ENCODE measurements at regions not wholly inside any gene's neighbourhood (a gene's known extent, or its start where the extent isn't known, plus 50 kb on each side); places are given as distances from the start of the nearest gene placed in this dataset.

DNA sequence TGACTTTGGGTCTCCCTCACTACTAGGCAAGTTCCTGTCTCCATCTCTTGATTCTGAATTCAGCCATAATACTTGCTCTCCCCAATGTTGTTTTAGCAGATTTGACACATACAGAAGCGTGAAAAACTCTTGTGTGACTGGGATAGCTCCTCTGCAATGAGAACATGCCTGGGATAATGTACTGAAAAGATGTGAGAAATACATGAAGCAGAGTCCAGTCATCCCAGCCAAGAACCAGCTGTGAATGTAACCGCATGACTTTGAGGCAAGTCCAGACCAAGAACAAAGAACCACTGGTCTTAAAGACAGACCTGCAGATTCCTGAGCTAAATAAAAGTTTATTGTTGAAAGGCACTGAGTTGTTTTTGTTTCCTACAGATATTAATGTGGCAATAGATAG lies 135.0 kb downstream of the NMUR2 start:
- Histone ChIP-seq H3K4me3 (ENCODE audit: low read depth, low read length) (no peak overlapping the region), H3K36me3 (ENCODE audit: control insufficient read depth, insufficient read depth, low read length) (no peaks in the 10 kb centered on the region), H3K27me3 (ENCODE audit: control insufficient read depth, insufficient read depth, low read length) (0 out of 2 replicates have a peak, but pooled peaks cover under 1% of the 10 kb centered on the region), H3K9me3 (ENCODE audit: control insufficient read depth, insufficient read depth, low read depth, low read length) (peaks cover 5% of the 10 kb centered on the region; the same call in 1 of the 2 replicates), H3K27ac (ENCODE audit: low read depth, low read length) (no peak overlapping the region), H3K9ac (ENCODE audit: low read length) (no peak overlapping the region), H3K4me1 (ENCODE audit: control insufficient read depth, insufficient read depth, low read length) (no peaks in the 10 kb centered on the region)

GRCh38 chr5:152269533-152269932 lies 135.5 kb downstream of the NMUR2 start:
- no peak overlapping the region for H3K9ac ChIP-seq (ENCODE audit: low read length)
- H3K9me3 ChIP-seq (ENCODE audit: control insufficient read depth, insufficient read depth, low read depth, low read length): peaks cover 5% of the 10 kb centered on the region; the same call in 1 of the 2 replicates
- H3K27ac ChIP-seq (ENCODE audit: low read depth, low read length): no peak overlapping the region
- peaks cover 6% of the 10 kb centered on the region; the same call in 1 of the 2 replicates for H3K27me3 ChIP-seq (ENCODE audit: control insufficient read depth, insufficient read depth, low read length)
- H3K4me1 ChIP-seq (ENCODE audit: control insufficient read depth, insufficient read depth, low read length): no peaks in the 10 kb centered on the region
- H3K36me3 ChIP-seq (ENCODE audit: control insufficient read depth, insufficient read depth, low read length): no peaks in the 10 kb centered on the region
- no peak overlapping the region for H3K4me3 ChIP-seq (ENCODE audit: low read depth, low read length)

GRCh38 chr5:152264645-152265254 lies 140.3 kb downstream of the NMUR2 start:
- no peak overlapping the region for H3K9ac ChIP-seq (ENCODE audit: low read length)
- no peak overlapping the region for H3K4me3 ChIP-seq (ENCODE audit: low read depth, low read length)
- no peaks in the 10 kb centered on the region for H3K36me3 ChIP-seq (ENCODE audit: control insufficient read depth, insufficient read depth, low read length)
- H3K27ac ChIP-seq (ENCODE audit: low read depth, low read length): no peak overlapping the region
- H3K4me1 ChIP-seq (ENCODE audit: control insufficient read depth, insufficient read depth, low read length): peaks cover 6% of the 10 kb centered on the region
- H3K27me3 ChIP-seq (ENCODE audit: control insufficient read depth, insufficient read depth, low read length): peaks cover 47% of the 10 kb centered on the region
- peaks cover 5% of the 10 kb centered on the region; the same call in 1 of the 2 replicates for H3K9me3 ChIP-seq (ENCODE audit: control insufficient read depth, insufficient read depth, low read depth, low read length)

- no peak overlapping the region for H3K27ac ChIP-seq (ENCODE audit: low read depth, low read length)
- no peaks in the 10 kb centered on the region for H3K36me3 ChIP-seq (ENCODE audit: control insufficient read depth, insufficient read depth, low read length)
- H3K9ac ChIP-seq (ENCODE audit: low read length): no peak overlapping the region
- peaks cover 57% of the 10 kb centered on the region for H3K27me3 ChIP-seq (ENCODE audit: control insufficient read depth, insufficient read depth, low read length)
- H3K4me1 ChIP-seq (ENCODE audit: control insufficient read depth, insufficient read depth, low read length): peaks cover 6% of the 10 kb centered on the region
- no peaks in the 10 kb centered on the region for H3K9me3 ChIP-seq (ENCODE audit: control insufficient read depth, insufficient read depth, low read depth, low read length)
- H3K4me3 ChIP-seq (ENCODE audit: low read depth, low read length): no peak overlapping the region
Measured at GRCh38 chr5:152262667-152263066, 142.4 kb downstream of the NMUR2 start.

DNA sequence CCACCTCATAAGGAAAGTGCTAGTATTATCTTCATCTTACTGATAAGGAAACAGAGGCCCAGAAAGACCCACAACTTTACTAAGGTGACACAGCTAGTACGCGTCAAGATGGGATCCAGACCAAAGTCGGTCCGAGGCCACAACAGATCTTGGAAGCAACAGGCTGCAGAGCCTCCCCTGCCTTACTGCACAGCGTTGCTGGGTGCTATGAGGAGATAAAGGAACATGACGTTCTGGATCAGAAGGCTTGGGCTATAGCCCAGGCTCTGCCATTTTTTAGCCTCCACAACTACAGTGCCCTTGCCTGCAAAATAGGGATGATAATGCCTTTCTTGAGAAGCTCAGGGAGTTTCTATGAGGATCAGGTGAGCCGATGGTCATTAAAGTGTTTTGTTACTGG lies 144.1 kb downstream of the NMUR2 start:
- Histone ChIP-seq H3K27me3 (ENCODE audit: control insufficient read depth, insufficient read depth, low read length) (peaks cover 57% of the 10 kb centered on the region), H3K9ac (ENCODE audit: low read length) (no peak overlapping the region), H3K4me1 (ENCODE audit: control insufficient read depth, insufficient read depth, low read length) (peaks cover 6% of the 10 kb centered on the region), H3K4me3 (ENCODE audit: low read depth, low read length) (no peak overlapping the region), H3K9me3 (ENCODE audit: control insufficient read depth, insufficient read depth, low read depth, low read length) (no peaks in the 10 kb centered on the region), H3K36me3 (ENCODE audit: control insufficient read depth, insufficient read depth, low read length) (no peaks in the 10 kb centered on the region), H3K27ac (ENCODE audit: low read depth, low read length) (no peak overlapping the region)

DNA sequence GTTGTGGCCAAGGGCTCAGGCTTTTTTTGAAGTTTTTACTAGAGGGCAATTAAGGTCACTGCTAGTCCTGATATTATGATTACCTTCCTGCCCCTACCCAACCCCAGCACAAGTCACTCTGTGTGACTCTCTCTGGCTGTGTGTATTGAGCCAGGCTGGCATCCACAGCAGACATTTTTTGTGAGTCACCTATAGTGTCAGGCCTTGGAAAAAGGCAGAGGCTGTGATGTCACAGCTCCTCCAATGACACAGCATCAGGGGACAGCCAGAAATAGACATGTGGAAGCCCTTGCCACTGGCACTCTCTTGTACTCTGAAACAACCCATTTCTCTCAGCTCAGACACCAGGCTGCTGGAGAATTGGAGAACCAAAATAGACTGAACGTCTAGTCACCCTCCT lies 145.4 kb downstream of the NMUR2 start:
- Histone ChIP-seq H3K36me3 (ENCODE audit: control insufficient read depth, insufficient read depth, low read length) (no peaks in the 10 kb centered on the region), H3K9ac (ENCODE audit: low read length) (no peak overlapping the region), H3K27me3 (ENCODE audit: control insufficient read depth, insufficient read depth, low read length) (peaks cover 53% of the 10 kb centered on the region), H3K27ac (ENCODE audit: low read depth, low read length) (no peak overlapping the region), H3K4me1 (ENCODE audit: control insufficient read depth, insufficient read depth, low read length) (peaks cover 6% of the 10 kb centered on the region), H3K9me3 (ENCODE audit: control insufficient read depth, insufficient read depth, low read depth, low read length) (no peaks in the 10 kb centered on the region), H3K4me3 (ENCODE audit: low read depth, low read length) (no peak overlapping the region)

- Histone ChIP-seq H3K27ac (ENCODE audit: low read depth, low read length) (no peak overlapping the region), H3K9me3 (ENCODE audit: control insufficient read depth, insufficient read depth, low read depth, low read length) (no peaks in the 10 kb centered on the region), H3K9ac (ENCODE audit: low read length) (no peak overlapping the region), H3K27me3 (ENCODE audit: control insufficient read depth, insufficient read depth, low read length) (peaks cover 27% of the 10 kb centered on the region), H3K4me3 (ENCODE audit: low read depth, low read length) (no peak overlapping the region), H3K36me3 (ENCODE audit: control insufficient read depth, insufficient read depth, low read length) (no peaks in the 10 kb centered on the region), H3K4me1 (ENCODE audit: control insufficient read depth, insufficient read depth, low read length) (no peaks in the 10 kb centered on the region)
Measured at GRCh38 chr5:152256580-152256979, 148.5 kb downstream of the NMUR2 start.

DNA sequence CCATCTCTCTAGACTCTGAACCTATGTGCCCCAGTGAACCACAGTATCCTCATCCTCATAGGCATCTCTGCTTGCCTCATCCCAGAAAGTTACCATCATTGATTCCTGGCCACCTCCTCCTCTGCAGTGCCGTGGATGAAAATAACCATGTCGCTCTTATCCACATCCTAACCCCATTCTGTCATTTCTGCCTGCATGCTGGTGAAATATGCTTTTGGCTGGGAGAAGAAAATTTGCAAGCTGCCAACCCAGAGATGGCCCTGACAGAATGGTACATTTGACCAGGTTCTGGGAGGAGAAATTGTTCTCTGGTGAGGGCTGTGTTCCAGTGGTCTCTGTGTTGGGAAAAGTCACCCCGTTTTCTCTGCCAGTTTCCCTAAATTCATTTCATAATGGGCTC lies 149.7 kb downstream of the NMUR2 start:
- H3K27me3 ChIP-seq (ENCODE audit: control insufficient read depth, insufficient read depth, low read length): peaks cover 17% of the 10 kb centered on the region

DNA sequence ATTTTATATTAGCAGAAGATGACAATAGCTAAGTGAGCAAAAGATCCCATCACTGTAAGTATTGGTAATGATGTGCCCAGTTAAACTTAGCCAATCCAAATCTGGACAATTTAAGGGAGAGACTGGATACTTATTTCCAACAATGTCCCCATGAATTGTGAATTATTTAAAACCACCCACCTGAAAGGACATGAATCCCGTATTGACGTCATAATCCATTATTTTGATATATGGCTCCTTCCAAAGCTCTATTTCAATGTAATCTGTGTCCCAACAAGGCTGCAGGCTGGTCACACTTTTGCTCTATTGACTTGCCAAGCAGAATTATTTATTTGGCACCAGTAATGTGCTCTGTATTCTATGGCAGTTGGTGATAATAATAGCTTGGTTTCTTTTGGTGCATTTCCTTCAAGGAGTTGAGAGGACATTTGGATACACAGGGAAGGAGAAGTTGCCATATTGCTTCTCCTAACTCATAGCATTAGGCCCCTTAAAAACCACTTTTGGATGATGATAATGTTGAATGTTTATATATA lies 157.2 kb downstream of the NMUR2 start:
- Histone ChIP-seq H3K27ac (ENCODE audit: low read depth, low read length) (no peak overlapping the region), H3K9ac (ENCODE audit: low read length) (no peak overlapping the region), H3K4me1 (ENCODE audit: control insufficient read depth, insufficient read depth, low read length) (no peaks in the 10 kb centered on the region), H3K4me3 (ENCODE audit: low read depth, low read length) (no peak overlapping the region), H3K9me3 (ENCODE audit: control insufficient read depth, insufficient read depth, low read depth, low read length) (no peaks in the 10 kb centered on the region), H3K36me3 (ENCODE audit: control insufficient read depth, insufficient read depth, low read length) (no peaks in the 10 kb centered on the region), H3K27me3 (ENCODE audit: control insufficient read depth, insufficient read depth, low read length) (no peaks in the 10 kb centered on the region)

More for the DNA sequence above, 149.7 kb downstream of the NMUR2 start:
- no peak overlapping the region for H3K27ac ChIP-seq (ENCODE audit: low read depth, low read length)
- no peak overlapping the region for H3K4me3 ChIP-seq (ENCODE audit: low read depth, low read length)
- no peaks in the 10 kb centered on the region for H3K36me3 ChIP-seq (ENCODE audit: control insufficient read depth, insufficient read depth, low read length)
- H3K9me3 ChIP-seq (ENCODE audit: control insufficient read depth, insufficient read depth, low read depth, low read length): no peaks in the 10 kb centered on the region
- H3K9ac ChIP-seq (ENCODE audit: low read length): no peak overlapping the region
- no peaks in the 10 kb centered on the region for H3K4me1 ChIP-seq (ENCODE audit: control insufficient read depth, insufficient read depth, low read length)

GRCh38 chr5:152246401-152246800 lies 158.7 kb downstream of the NMUR2 start:
- Histone ChIP-seq H3K9me3 (ENCODE audit: control insufficient read depth, insufficient read depth, low read depth, low read length) (no peaks in the 10 kb centered on the region), H3K9ac (ENCODE audit: low read length) (no peak overlapping the region), H3K4me3 (ENCODE audit: low read depth, low read length) (no peak overlapping the region), H3K36me3 (ENCODE audit: control insufficient read depth, insufficient read depth, low read length) (no peaks in the 10 kb centered on the region), H3K27me3 (ENCODE audit: control insufficient read depth, insufficient read depth, low read length) (no peaks in the 10 kb centered on the region), H3K27ac (ENCODE audit: low read depth, low read length) (no peak overlapping the region), H3K4me1 (ENCODE audit: control insufficient read depth, insufficient read depth, low read length) (no peaks in the 10 kb centered on the region)

DNA sequence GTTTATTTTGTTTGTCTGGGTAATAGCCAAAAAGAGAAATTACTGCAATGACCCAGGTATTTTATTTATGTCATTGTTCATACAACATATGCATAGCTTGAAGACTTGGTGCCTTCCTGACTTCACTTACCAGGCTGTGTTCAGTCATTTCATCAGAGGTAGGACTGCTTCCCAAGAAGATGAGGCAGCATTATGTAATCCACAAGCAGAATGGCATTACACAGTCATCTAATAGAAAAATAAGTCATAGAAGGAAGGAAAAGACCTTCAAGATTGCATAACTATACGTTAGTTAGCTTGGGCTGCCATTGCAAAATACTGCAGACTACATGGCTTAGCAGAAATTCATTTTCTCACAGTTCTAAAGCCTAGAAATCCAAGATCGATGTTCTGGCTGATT lies 167.5 kb downstream of the NMUR2 start:
- Histone ChIP-seq H3K4me3 (ENCODE audit: low read depth, low read length) (no peak overlapping the region), H3K27me3 (ENCODE audit: control insufficient read depth, insufficient read depth, low read length) (no peaks in the 10 kb centered on the region), H3K36me3 (ENCODE audit: control insufficient read depth, insufficient read depth, low read length) (no peaks in the 10 kb centered on the region), H3K9me3 (ENCODE audit: control insufficient read depth, insufficient read depth, low read depth, low read length) (no peaks in the 10 kb centered on the region), H3K27ac (ENCODE audit: low read depth, low read length) (no peak overlapping the region), H3K9ac (ENCODE audit: low read length) (no peak overlapping the region), H3K4me1 (ENCODE audit: control insufficient read depth, insufficient read depth, low read length) (no peaks in the 10 kb centered on the region)
